Caco-2 (cell line): ENCODE measurements at regions not wholly inside any gene's neighbourhood (a gene's known extent, or its start where the extent isn't known, plus 50 kb on each side); places are given as distances from the start of the nearest gene placed in this dataset.

Source experiments
- BruUV-seq: library from RNA; stranded (reverse); fragments of 400-500 nt; replicated peaks from 2 replicates; lab custom pipeline; 2021; lab: Mats Ljungman, UMichigan
- CTCF ChIA-PET: fragments of 300-600 bp; sonication (Branson Sonifier 250); formaldehyde crosslinking; loops from one replicate; lab custom pipeline; 2022; ENCODE audit warnings: antibody characterized with exemption; lab: Charles Lee
- POLR2A ChIA-PET: fragments of 300-600 bp; sonication (Branson Sonifier 250); formaldehyde crosslinking; loops from one replicate; lab custom pipeline; 2022; ENCODE audit warnings: antibody characterized with exemption; lab: Charles Lee
- DNase-seq, 2 experiments: peaks; one replicate each; pipeline versions ENCODE4 v3.0.0 to v3.0.0-alpha.2; 2020 to 2022
- H3K27me3 ChIP-seq: replicated peaks from 2 replicates; pipeline ENCODE4 v1.6.0; 2011; ENCODE audit warnings: low read length; ENCODE audit not compliant: control insufficient read depth, insufficient read depth
- H3K36me3 ChIP-seq: 2 replicates; pipeline ENCODE4 v1.5.1; 2011; ENCODE audit warnings: low read length; ENCODE audit not compliant: control insufficient read depth, insufficient read depth
- H3K4me1 ChIP-seq: fragments of 250-450 bp; sonication (Bioruptor Pico); 2 replicates; pipeline ENCODE4 v1.5.1; 2020; ENCODE audit warnings: mild to moderate bottlenecking
- H3K4me3 ChIP-seq: 2 replicates; pipeline ENCODE4 v1.5.1; 2011; ENCODE audit warnings: low read depth, mild to moderate bottlenecking, control low read depth, low read length
- H3K9me3 ChIP-seq: fragments of 250-450 bp; sonication (Bioruptor Pico); 2 replicates; pipeline ENCODE4 v1.5.1; 2020; ENCODE audit warnings: mild to moderate bottlenecking, moderate library complexity
- H3K27ac Mint-ChIP-seq: one replicate; pipeline ENCODE4 v1.8.0; 2022; ENCODE audit warnings: mixed read lengths; ENCODE audit not compliant: unreplicated experiment
- H3K27me3 Mint-ChIP-seq: one replicate; pipeline ENCODE4 v1.8.0; 2022; ENCODE audit warnings: mixed read lengths; ENCODE audit not compliant: insufficient read depth, unreplicated experiment
- H3K36me3 Mint-ChIP-seq: one replicate; pipeline ENCODE4 v1.8.0; 2022; ENCODE audit warnings: mild to moderate bottlenecking, mixed read lengths; ENCODE audit not compliant: insufficient read depth, unreplicated experiment
- H3K4me1 Mint-ChIP-seq: one replicate; pipeline ENCODE4 v1.8.0; 2022; ENCODE audit warnings: low read depth, mixed read lengths; ENCODE audit not compliant: unreplicated experiment
- H3K4me3 Mint-ChIP-seq: one replicate; pipeline ENCODE4 v1.8.0; 2022; ENCODE audit warnings: mild to moderate bottlenecking, moderate library complexity, mixed read lengths; ENCODE audit not compliant: unreplicated experiment
- H3K9me3 Mint-ChIP-seq: one replicate; pipeline ENCODE4 v1.8.0; 2022; ENCODE audit warnings: mixed read lengths; ENCODE audit not compliant: unreplicated experiment
- CTCF ChIP-seq, 2 experiments: fragments of 200-600 bp in 1 of 2; IDR thresholded peaks; 1 replicate in 1 of 2; 2 replicates in 1 of 2; pipeline versions ENCODE4 v1.5.1 to v1.8.0; 2011 to 2022; ENCODE audit warnings: antibody characterized with exemption in 1 of 2, control low read depth in 1 of 2, inconsistent platforms in 1 of 2, low read depth in 1 of 2, low read length in 1 of 2, mild to moderate bottlenecking in 1 of 2, moderate library complexity in 1 of 2; ENCODE audit not compliant: insufficient read depth in 1 of 2, severe bottlenecking in 1 of 2, unreplicated experiment in 1 of 2
- intact Hi-C: fragments of 100-400 bp; cut with micrococcal nuclease; formaldehyde crosslinking; loops from one replicate; pipeline ENCODE4 v1.10.0; 2022; ENCODE audit not compliant: unreplicated experiment

GRCh38 chr10:78934532-78934898 is 134.3 kb upstream of the ZMIZ1 start:
- Histone ChIP-seq H3K9me3 (no peaks in the 10 kb centered on the region), H3K4me1 (no peaks in the 10 kb centered on the region), H3K4me3 (no peak overlapping the region), H3K27me3 (no peaks in the 10 kb centered on the region), H3K36me3 (no peaks in the 10 kb centered on the region)
- H3K27me3 Mint-ChIP-seq, result no peaks in the 10 kb centered on the region
- H3K4me3 Mint-ChIP-seq, result no peak overlapping the region
- H3K27ac Mint-ChIP-seq, result no peak overlapping the region
- POLR2A ChIA-PET, result no interaction called here
- no peak for TF ChIP-seq CTCF (IDR thresholded peaks at IDR 0.05; ENCODE audit: insufficient read depth in 1 of 2, low read depth in 1 of 2, low read length in 1 of 2, severe bottlenecking in 1 of 2, unreplicated experiment in 1 of 2)
- CTCF ChIA-PET, result no interaction called here
- intact Hi-C loops, result no loop called here
- H3K9me3 Mint-ChIP-seq, result no peaks in the 10 kb centered on the region
- BruUV-seq, result no TSS peak
- no peaks in the 10 kb centered on the region for H3K4me1 Mint-ChIP-seq
- H3K36me3 Mint-ChIP-seq, result no peaks in the 10 kb centered on the region
- DNase-seq, result no peak

GRCh38 chr10:78934994-78935602 is 133.7 kb upstream of the ZMIZ1 start:
- intact Hi-C loops, result loop anchor here (5.0 kb wide), 1 partner anchor 37 kb away; no protein-coding TSS in a partner anchor
- no peaks in the 10 kb centered on the region for H3K4me1 Mint-ChIP-seq
- Histone ChIP-seq H3K36me3 (no peaks in the 10 kb centered on the region), H3K4me3 (no peak overlapping the region), H3K9me3 (no peaks in the 10 kb centered on the region), H3K4me1 (no peaks in the 10 kb centered on the region), H3K27me3 (no peaks in the 10 kb centered on the region)
- BruUV-seq, result no TSS peak
- H3K9me3 Mint-ChIP-seq, result no peaks in the 10 kb centered on the region
- no peak overlapping the region for H3K27ac Mint-ChIP-seq
- POLR2A ChIA-PET, result no interaction called here
- no peak for DNase-seq
- CTCF ChIA-PET, result no interaction called here
- H3K27me3 Mint-ChIP-seq, result no peaks in the 10 kb centered on the region
- TF ChIP-seq CTCF (IDR thresholded peaks at IDR 0.05; ENCODE audit: insufficient read depth in 1 of 2, low read depth in 1 of 2, low read length in 1 of 2, severe bottlenecking in 1 of 2, unreplicated experiment in 1 of 2), result no peak
- H3K36me3 Mint-ChIP-seq, result no peaks in the 10 kb centered on the region
- no peak overlapping the region for H3K4me3 Mint-ChIP-seq

- no peak for DNase-seq
- Histone ChIP-seq H3K4me3 (no peak overlapping the region), H3K27me3 (no peaks in the 10 kb centered on the region), H3K4me1 (no peaks in the 10 kb centered on the region), H3K36me3 (no peaks in the 10 kb centered on the region), H3K9me3 (no peaks in the 10 kb centered on the region)
- no peaks in the 10 kb centered on the region for H3K4me1 Mint-ChIP-seq
- POLR2A ChIA-PET, result no interaction called here
- intact Hi-C loops, result loop anchor here (5.0 kb wide), 1 partner anchor 36 kb away; no protein-coding TSS in a partner anchor
- no peaks in the 10 kb centered on the region for H3K36me3 Mint-ChIP-seq
- no TSS peak for BruUV-seq
- no peaks in the 10 kb centered on the region for H3K9me3 Mint-ChIP-seq
- H3K4me3 Mint-ChIP-seq, result no peak overlapping the region
- no peak for TF ChIP-seq CTCF (IDR thresholded peaks at IDR 0.05; ENCODE audit: insufficient read depth in 1 of 2, low read depth in 1 of 2, low read length in 1 of 2, severe bottlenecking in 1 of 2, unreplicated experiment in 1 of 2)
- H3K27me3 Mint-ChIP-seq, result no peaks in the 10 kb centered on the region
- CTCF ChIA-PET, result no interaction called here
- no peak overlapping the region for H3K27ac Mint-ChIP-seq
Observed at GRCh38 chr10:78935697-78936407, 132.9 kb upstream of the ZMIZ1 start.
